GM19099 (cell line): ENCODE measurements at regions not wholly inside any gene's neighbourhood (a gene's known extent, or its start where the extent isn't known, plus 50 kb on each side); places are given as distances from the start of the nearest gene placed in this dataset.

ENCODE experiments used
- POLR2A ChIP-seq: IDR thresholded peaks from 3 replicates; pipeline ENCODE4 v1.6.1; 2011; ENCODE audit warnings: low read depth; ENCODE audit not compliant: insufficient read length; ENCODE audit errors: extremely low read depth

DNA sequence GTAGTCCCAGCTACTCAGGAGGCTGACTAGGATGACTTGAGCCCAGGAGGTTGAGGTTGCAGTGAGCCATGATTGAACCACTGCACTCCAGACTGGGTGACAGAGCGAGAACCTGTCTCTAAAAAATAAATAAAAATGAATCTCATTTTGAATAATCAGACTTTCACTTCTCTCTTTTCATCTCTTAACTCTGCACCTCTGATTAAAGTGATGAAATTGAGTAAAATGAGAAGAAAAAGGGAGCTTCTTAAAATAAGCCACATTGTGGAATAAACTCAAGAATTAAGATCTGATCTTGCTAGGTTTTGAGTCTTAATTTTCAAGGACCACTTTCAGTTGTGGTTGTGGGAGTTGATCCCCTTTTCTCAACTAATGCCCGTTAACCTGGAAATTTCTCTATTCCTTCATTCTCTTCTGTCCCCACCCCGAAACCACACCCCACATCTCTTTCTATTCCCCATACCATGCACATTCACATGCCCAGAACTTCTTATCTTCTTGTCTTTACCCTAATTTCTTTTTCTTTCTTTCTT lies 70.9 kb upstream of the ETV6 start:
- no peak for TF ChIP-seq POLR2A

DNA sequence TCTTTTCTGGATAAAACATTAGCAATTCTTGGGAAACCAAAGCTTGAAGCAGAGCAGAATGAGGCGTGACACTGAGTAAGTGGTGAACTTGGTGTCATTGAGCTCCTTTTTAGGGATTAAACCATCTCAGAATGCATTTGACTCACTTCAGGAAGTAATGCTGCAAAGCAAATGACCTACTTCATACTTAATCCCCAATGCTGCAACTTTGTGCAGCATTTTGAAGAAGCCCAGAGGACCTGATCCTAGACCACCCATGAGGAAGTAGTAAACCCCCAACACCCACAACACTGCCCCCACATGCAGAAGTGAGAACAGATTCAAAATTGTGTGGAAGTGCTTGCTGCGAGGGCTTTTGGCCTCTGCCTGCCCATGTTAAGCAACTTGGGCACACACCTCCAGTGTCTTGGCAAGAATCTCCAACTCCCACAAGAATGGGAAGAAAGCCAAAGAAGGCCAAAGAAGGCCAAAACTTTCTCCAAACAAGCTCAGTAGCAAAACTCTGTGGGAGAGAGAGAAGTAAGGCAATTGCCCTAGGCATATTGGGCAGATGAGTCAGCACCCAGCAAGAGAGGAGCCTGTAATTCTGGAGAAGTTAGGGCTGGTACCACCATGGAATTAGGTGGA lies 69.2 kb upstream of the ETV6 start:
- TF ChIP-seq POLR2A, result no peak

DNA sequence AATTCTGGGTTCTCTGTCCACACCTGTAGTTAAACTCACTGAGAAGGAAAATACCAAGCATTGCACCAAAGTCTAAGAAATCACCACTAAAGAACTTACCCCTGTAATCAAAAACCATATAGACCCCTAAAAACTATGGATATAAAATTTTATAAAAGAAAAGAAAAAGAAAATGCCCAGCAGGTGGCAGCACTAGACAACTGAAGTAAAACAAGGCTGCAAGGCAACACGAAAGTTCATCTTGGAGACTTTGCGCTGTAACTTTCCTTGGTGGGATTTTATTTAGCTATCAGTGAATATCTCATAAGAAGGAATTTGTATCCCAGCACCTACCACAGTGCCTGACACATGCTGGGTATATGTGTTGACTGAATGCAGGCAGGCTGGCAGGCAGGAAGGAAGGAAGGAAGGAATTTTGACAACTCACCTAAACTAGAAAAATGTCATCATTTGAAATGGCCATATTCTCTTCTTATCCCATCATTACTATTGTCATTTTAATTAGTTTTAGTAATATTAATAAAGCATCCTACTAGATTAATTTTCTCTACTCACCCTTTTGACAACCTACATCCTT lies 68.2 kb upstream of the ETV6 start:
- TF ChIP-seq POLR2A, result no peak

DNA sequence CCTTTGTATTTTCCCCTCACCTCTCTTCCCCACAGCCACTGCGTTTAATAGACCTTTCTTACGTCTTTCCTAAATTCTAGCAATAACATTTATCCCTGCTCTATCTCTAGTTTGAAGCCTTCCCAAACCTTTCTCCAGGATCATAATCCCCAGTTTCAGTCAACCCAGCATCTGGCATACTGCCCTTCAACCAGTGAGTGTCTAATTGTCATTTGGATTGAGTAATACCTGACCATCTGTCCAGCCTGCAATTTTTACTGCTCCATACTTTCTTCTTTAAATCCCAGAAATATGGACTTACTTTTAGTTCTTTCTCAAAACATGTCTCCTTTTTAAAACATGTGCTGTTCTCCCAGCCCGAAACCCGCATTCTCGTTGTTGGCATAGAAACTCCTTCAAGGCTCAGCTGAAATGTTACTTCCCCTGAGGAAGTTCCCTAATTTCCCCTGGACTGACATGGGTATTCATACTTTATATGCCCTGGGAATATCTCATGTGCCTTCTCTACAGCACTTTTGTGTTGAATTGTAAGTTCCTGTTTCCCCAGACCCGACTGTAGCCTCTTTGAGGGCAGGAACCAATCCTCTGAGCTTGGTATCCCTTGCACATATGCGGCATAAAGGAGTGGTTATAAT lies 65.1 kb upstream of the ETV6 start:
- no peak for TF ChIP-seq POLR2A

DNA sequence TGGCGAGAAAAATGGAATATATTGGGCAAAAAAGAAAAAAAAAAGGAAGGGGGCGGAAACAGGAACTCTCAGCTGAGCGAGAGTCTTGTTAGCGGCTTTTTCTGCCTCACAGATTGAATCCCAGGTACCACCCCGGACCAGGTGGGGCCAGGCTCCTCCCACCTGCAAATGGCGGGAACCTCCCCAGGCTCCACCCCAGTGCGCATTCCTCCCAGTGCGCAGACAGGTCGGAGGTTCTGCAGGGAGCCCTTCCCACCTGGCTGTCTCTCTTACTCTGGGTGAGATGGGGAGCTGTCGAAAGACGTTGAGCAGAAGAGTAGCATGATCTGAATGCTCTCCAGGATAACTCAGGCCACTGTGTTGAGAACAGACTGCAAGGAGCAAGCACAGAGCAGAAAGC lies 57.0 kb upstream of the ETV6 start:
- no peak for TF ChIP-seq POLR2A

DNA sequence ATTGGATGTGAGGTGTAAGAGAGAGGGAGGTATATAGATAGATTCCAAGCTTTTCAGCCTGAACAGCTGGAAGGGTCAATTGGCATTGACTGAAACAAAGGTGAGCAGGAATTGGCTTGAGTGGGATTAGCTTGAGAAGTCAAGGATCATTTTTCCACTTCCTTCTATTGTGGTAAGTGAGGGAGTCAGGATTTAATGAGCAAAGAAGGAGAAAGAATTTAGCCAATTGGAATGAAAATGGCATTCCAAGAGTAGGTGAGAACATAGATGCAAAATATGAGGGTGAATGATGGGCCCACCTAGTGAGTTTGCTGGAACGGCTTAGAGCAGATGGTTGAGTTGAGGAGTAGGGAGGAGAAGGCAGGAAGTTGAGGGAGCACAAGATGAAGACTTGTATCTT lies 56.5 kb upstream of the ETV6 start:
- no peak for TF ChIP-seq POLR2A

DNA sequence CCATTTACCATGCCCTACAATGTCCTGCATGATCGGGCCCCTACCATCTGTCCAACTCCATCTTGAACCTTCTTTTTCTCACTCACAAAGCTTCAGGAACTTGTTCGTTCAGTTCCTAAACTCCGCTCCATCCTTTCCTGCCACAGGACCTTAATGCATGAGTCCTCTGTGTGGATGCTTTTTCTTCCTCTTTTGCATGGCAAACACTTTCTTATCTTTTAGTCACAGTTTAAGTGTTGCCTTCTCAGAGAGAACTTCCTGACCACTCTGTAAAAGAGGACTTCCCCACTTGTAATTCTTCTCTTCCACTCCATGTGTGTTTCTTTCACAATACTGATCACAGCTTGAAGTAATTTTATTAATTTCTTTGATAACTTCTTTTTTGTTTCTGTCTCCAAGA lies 54.4 kb upstream of the ETV6 start:
- TF ChIP-seq POLR2A, result no peak

DNA sequence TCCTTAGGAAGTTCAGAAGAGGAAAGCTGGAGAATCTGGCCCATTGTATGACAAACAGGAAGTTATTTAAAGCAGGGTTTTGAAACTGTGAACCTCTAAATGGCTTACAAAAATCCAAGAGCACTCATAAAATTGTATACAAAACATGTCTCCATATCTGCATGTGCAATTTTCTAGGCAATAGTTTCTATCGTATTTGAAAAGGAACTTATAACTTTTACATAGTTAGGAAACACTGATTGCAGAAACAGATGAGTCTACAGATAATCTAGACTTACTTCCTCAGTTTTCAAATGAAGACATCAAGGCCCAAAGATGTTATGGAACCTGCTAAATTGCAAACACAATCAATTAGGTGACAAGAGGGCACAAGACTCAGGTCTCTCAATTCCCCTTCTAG lies 53.3 kb upstream of the ETV6 start:
- TF ChIP-seq POLR2A, result no peak

DNA sequence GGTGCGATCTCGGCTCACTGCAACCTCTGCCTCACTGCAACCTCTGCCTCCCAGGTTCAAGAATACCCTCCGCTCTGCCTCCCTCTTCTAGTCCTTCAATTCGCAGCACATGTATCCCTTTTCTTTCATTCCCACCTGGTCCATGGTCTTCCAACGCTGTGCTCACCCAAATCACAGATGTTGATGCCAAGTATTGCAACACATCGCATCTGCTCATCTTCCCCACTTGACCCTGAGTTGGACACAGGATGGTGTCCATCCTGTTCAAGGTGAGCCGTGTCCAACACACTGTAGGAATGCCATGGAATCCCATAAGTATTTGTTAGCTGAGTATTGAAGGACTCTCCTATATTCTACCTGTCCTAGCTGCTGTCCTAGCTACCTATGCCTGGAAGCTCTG lies 50.6 kb upstream of the ETV6 start:
- TF ChIP-seq POLR2A, result no peak
